ENCODE measurements at regions not wholly inside any gene's neighbourhood (a gene's known extent, or its start where the extent isn't known, plus 50 kb on each side); places are given as distances from the start of the nearest gene placed in this dataset.
A peak's percentile ranks its signal among the peaks of the same experiment; 100 is the strongest.

DNA sequence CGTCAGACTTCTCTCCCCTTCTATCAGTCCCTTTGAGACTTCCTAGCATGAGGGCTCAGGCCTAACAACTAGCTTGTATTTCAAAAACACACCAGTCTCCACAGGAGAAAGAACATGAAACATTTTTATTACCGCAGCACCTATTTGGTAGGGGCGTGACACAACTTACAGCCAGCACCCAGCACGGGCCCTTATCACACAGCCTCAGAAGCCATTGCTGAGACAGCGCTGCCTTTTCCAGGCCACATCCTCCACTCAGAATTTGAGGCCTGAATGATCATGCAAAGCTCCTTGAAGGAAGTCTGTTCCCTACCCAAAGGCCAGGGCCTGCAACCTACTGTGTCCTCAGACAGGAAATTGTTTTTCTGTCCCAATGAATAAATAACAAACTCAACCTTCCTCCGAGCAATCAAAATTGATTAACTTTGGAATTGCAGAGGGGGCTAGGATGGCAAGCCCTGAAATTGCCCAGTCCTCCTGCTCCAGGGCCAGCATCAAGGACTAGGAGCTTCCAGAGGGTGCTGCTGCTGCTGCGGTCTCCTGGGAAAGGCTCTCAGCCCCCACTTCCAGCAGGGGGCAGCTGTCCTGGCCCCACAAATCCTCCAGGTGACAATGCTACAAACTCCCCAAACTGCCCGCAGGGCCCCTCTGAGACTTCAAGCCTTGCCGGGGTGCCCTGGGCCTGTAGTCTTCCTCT lies 94.3 kb upstream of the GALNT2 start:
- no peak for DNase-seq (ENCODE audit: low spot score)

DNA sequence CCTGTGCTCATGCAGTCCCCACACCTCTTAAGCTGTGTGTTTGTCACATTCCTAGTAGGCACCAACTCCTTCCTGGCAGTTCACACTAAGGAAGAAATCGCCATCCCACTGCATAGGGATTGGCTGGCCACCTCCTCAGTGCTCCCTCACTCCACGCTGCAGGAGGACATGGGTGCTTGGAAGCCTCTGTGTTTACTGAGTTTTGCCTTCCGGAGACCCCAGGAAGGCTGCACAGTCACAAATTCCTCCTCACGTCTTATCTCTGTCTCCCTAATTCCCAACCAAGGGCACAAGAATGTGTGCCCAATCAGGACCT lies 93.8 kb upstream of the GALNT2 start:
- DNase-seq (ENCODE audit: low spot score) = no peak

DNA sequence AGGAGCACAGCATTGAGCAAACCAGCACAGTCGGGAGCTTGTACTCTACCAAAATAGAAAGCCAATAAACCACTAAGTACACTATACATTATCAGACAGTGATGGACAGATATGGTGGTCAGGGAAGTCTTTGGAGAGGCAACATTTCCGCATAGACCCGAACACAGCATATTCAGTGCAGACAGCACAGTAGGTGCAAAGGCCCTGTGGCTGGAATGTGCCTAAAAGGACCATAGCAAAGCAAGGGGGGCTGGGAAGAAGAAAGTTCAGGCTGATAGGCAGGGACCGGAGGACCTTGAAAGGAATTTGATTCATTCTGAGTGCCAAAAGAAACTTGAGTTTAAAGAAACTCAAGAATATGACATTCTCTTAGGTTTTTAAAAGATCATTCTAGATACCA lies 92.0 kb upstream of the GALNT2 start:
- no peak for DNase-seq (ENCODE audit: low spot score)

DNA sequence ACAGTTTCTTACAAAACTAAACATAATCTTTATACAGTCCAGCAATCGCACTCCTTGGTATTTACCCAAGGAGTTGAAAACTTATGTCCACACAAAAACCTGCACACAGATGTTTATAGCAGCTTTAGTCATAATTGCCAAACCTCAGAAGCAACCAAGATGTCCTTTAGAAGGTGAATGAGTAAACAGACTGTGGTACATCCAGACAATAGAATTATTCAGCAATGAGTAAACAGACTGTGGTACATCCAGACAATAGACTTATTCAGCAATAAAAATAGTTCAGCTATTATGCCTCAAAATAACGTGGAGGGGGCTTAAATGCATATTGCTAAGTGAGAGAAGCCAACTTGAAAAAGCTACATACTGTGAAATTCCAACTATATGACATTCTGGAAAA lies 87.0 kb upstream of the GALNT2 start:
- DNase-seq (ENCODE audit: low spot score) = peak; percentile 86

- DNase-seq (ENCODE audit: low spot score) = no peak
Observed at GRCh38 chr1:229981736-229982135, 85.3 kb upstream of the GALNT2 start.

GRCh38 chr1:229984310-229984991 lies 82.6 kb upstream of the GALNT2 start:
- DNase-seq (ENCODE audit: low spot score) = no peak

DNA sequence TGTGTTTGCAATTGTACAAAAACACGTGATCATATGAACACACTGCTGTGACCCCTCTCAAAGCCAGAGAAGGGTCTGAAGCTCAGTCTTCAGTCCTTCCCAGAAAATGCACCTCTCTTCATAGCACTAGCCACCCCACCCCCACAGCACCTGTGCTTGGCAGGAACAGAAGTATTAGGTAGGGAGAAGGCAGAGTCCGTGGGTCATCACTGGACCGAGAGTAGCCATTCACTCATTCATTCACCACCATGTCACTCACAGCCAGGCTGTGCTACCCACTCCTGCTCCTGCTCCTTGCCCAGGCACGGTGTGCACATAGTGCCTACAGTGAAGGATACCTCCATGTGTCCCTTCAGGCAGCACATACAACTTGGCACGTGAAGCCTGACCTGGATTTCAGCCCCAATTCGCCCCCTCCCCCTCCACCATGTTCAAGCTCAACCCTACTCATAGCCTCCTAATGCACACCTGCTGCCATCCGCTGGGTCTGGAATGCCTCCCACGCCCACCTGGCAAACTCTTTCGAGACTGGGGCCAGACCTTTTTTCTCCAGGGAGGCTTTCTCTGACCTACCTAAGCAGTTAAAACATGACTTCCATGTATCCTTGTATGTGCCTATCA lies 81.9 kb upstream of the GALNT2 start:
- no peak for DNase-seq (ENCODE audit: low spot score)

GRCh38 chr1:229985613-229986010 lies 81.4 kb upstream of the GALNT2 start:
- DNase-seq (ENCODE audit: low spot score) = no peak

DNA sequence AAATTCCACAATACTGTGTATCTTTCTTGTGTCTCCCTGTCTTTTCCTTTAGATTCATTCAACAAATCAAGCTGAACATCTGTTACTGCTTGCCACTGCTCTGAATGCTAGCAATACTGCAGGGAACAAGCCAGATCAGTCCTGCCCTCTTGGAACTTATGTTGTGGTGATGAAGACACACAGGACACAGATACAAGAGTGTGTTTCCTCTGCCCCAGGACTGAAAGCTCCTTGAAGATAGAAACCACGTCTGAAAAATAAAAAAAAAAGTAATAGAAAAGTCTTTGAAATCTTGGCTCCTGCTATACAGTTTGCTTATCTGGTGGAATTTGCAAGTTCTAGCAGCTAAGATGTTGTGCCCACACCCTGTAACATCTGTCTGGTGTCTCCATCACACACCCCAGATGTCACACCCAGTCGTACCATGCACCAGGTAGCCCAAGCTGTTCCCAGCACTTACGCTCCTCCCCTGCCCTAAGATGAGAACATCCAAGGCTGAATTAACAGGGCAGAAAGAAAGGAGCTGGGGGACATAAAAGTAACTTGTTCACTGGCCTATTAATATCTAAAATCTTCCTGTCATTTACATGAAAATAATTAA lies 80.2 kb upstream of the GALNT2 start:
- DNase-seq (ENCODE audit: low spot score) = no peak

GRCh38 chr1:229987953-229988352 lies 79.1 kb upstream of the GALNT2 start:
- no peak for DNase-seq (ENCODE audit: low spot score)

DNA sequence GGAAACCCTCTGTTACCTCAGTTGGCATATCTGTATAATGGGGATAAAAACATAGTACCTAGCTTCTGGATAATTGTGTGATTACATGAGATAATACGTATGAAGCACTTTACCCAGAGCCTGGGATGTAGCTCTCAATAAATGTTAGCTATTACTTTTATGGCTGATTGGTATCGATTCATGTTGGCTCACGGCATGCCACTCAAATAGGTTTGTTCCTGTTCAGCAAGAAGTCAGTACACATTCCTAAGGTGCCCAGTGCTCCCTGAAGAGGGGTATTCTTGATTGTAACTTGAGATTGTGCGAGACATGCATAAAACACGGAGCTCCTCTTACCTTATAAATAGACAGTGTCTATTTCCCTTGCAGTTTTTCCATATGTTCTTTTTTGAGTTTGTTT lies 78.5 kb upstream of the GALNT2 start:
- DNase-seq (ENCODE audit: low spot score) = no peak

DNA sequence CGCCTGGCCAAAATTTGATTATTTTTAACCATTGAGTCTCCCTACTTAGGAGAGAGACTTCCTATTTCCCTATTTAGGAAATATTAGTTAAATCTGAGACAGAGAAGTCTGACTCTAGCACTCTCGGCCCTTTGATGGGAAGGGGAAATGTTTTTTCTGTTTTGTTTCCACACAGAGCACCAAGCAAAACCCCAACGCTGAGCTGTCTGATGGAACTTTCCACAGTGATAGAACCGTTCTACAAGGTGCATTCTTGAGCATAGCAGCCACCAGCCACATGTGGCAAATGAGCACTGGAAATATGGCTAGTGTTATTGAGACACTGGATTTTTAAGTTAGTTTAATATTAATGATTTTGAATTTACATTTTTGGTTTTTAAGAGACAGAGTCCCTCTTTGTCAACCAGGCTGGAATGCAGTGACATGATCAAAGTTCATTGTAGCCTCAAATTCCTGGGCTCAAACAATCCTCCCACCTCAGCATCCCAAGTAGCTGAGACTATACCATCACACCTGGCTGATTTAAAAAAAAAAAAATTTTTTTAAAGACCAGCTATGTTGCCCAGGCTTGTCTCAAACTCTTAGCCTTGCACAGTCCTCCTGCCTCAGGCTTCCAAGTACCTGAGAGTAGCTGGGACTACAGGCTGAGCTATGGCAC lies 77.3 kb upstream of the GALNT2 start:
- DNase-seq (ENCODE audit: low spot score) = no peak

DNA sequence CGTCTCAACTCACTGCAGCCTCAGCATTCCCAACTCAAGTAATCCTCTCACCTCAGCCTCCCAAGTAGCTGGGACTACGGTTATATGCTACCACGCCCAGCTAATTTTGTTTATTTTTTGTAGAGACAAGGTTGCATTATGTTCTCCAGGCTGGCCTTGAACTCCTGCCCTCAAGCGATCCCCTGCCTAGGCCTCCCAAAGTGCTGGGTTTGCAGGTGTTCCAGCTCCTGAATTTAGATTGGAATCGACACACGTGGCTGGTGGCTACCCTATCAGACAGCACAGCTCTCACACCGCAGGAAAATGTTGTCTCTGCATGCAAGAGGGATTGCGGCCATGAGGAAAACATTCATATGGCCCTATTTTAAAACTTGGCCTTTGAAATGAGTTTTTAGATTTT lies 76.7 kb upstream of the GALNT2 start:
- DNase-seq (ENCODE audit: low spot score) = no peak

GRCh38 chr1:229991104-229991513 lies 75.9 kb upstream of the GALNT2 start:
- DNase-seq (ENCODE audit: low spot score) = no peak

GRCh38 chr1:229991724-229992333 lies 75.2 kb upstream of the GALNT2 start:
- DNase-seq (ENCODE audit: low spot score) = no peak

DNA sequence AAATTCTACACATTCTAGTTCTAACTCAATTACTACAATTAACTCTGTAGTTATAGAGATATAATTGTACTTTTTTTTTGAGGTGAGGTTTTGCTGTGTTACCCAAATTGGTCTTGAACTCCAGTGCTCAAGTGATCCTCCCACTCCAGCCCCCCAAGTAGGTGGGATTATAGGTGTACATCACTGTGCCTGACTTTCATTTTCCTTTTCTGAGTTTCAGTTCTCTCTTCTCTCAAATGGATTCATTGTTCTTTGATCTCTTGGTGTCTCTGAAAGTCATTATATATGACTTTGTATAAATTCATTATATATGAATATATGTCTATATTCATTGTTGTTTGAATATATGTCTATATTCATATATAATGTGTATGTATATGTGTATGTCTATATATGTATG lies 74.0 kb upstream of the GALNT2 start:
- DNase-seq (ENCODE audit: low spot score) = no peak

DNA sequence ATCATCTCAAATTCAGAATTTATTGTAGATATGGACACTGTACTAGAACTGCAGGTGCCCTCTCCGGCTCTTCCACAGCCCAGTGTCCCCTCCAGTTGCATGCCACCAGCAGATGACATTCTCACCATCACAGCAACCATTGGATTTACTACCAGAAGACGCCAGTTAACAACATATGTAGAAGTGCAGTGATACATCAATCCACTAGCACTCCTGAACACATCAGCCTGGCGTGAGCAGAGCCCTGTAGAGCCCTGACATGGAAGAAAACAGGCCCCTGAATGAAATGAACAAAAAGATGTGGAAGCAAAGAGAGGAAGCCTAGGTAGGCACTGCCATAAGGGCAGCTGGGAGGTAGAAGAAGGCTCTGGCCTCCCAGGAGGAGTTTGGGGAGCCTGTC lies 73.1 kb upstream of the GALNT2 start:
- no peak for DNase-seq (ENCODE audit: low spot score)

DNA sequence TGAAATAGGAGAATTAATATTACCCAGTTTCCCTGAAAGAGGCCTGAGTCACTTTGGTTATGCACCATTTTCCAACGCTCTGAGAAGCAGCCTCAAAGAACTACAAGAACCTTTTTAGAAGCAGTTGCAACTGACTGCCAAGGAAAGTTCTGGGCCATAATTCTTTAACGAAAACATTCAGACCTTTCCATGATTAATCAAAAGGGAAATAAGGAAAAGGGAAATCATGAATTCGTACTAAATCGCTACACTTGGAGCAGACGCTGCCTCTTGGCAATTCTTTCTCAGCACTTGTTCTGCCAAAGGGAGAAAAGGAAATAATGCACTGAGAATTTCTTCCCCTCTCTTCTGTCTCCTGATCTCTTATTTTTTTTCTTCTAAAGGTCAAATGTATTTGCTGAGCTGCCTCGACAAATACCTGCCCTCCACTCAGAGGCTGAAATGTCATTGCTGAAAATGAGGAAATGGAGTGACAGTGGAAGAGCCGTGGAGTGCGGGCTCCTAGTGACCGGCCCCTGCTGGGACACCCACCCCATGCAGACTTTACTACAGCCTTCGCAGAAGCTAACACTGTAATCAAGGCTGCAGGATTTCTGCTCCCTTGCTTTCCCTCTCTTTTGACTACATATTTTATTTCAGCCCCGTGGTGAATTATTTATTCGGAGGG lies 67.9 kb upstream of the GALNT2 start:
- no peak for DNase-seq (ENCODE audit: low spot score)

DNA sequence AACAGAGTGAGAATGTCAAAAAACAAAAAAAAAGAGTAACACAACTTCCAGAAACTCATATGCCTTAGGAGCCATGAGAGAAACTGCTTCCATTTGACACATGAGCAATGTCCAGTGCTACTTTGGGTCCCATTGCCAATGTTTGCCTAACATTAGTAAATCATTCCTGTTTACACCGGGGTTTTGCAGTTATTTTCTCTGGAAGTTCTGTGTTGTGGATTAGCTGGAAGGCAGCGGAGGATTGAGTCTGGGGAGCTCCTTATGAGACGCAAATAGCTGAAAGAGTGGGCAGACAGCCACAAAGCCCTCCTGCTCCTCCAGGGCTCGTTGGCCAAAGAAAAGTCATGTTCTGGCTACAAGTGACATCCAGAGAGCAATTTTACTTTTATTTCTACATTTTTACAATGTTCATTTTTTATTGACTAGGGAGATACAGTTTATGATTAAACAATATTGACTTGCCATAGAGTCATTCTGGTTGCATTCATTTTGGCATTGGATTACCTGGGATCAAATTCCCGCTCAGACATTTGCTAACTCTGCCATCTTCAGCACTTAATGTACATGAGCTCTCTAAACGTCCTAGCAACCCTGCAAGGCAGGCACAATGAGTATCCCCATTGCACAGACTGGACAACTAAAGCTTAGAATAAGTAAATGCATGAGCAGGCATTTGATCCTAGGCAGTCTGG lies 66.4 kb upstream of the GALNT2 start:
- no peak for DNase-seq (ENCODE audit: low spot score)

DNA sequence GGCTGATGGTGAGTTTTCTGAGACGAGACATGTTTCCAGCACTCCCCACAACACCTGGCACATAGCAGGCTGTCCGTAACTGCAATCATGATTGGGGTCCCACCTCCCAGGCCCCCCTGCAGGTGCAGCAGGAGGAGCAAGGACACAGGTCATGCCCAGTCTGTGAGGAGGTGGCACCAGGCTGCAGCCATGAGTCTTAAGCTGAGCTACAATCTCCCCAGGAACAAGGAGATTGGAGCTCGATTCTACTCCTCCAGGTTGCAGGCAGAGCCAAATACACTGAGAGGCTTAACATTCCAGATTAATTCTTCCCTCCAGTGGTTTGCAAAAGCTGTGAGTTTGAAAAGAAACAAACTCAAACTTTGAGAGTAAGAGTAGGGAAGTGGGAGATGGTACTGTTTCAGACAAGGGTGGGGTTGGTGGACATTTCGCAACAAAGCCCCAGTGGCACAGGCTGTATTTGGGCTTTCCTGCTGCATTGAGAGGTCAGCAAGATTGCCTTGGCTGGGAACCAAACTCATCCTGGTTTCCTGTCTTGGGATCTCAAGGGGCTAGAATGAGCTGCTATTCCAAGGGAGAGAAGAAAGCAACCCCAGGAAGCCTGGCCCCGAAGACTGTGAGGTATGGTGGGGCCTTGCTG lies 64.8 kb upstream of the GALNT2 start:
- DNase-seq (ENCODE audit: low spot score) = no peak

DNA sequence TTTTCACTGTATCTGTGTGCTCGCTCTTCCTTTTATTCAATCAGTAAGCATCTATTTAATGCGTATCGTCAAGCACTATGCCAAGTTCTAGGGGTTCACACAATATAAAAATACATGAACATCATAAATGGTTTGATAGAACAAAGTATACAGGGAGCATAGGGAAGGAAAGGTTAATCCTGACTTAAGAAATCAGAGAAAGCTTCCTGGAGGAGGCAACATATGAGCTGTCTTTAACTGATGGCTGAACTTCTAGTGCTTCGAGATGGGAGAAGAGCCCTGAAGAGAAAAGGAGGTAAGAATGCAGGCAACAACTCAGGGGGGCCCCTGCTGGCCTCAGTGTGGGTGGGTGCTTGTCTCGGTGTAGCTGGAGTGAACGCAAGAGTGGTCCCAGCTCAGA lies 63.6 kb upstream of the GALNT2 start:
- no peak for DNase-seq (ENCODE audit: low spot score)
